Rectal smooth muscle tissue (tissue), 1 donor: ENCODE measurements at regions not wholly inside any gene's neighbourhood (a gene's known extent, or its start where the extent isn't known, plus 50 kb on each side); places are given as distances from the start of the nearest gene placed in this dataset.

ENCODE experiments used
- H3K27ac ChIP-seq: one replicate; pipeline ENCODE4 v1.7.0; 2013; ENCODE audit warnings: low read depth, low read length, inconsistent platforms
- H3K27me3 ChIP-seq: one replicate; pipeline ENCODE4 v1.7.0; 2013; ENCODE audit warnings: low read length; ENCODE audit not compliant: control insufficient read depth, insufficient read depth
- H3K36me3 ChIP-seq: one replicate; pipeline ENCODE4 v1.7.0; 2013; ENCODE audit warnings: low read length; ENCODE audit not compliant: control insufficient read depth, insufficient read depth
- H3K4me1 ChIP-seq: one replicate; pipeline ENCODE4 v1.7.0; 2013; ENCODE audit warnings: low read length; ENCODE audit not compliant: control insufficient read depth, insufficient read depth
- H3K4me3 ChIP-seq: one replicate; pipeline ENCODE4 v1.7.0; 2013; ENCODE audit warnings: low read length
- H3K9ac ChIP-seq: one replicate; pipeline ENCODE4 v1.7.0; 2013; ENCODE audit warnings: low read length

GRCh38 chr16:51542981-51543815 lies 392.1 kb upstream of the SALL1 start:
- no peaks in the 10 kb centered on the region for H3K4me1 ChIP-seq
- no peak overlapping the region for H3K4me3 ChIP-seq
- no peak overlapping the region for H3K27ac ChIP-seq
- no peaks in the 10 kb centered on the region for H3K27me3 ChIP-seq
- H3K9ac ChIP-seq, result no peak overlapping the region
- H3K36me3 ChIP-seq, result no peaks in the 10 kb centered on the region

DNA sequence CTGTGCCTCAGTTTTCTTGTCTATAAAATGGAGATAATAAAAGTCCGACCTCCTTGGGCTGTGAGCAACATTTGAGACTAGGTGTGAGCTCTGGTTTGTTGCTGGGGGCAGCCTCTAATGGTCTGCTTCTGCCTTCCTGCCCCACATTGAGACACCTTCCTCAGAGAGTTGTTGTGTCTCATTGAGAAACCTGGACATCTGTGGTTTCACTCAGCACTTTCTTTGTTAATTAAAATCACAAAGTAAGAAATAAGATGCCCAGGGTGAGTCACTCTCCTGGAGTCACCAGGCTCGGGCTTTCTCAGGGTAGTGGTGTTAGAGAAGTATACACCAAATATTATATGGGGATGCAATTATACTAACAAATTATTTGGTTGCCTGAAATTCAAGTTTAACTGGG lies 389.2 kb upstream of the SALL1 start:
- no peaks in the 10 kb centered on the region for H3K36me3 ChIP-seq
- no peak overlapping the region for H3K27ac ChIP-seq
- no peaks in the 10 kb centered on the region for H3K4me1 ChIP-seq
- no peak overlapping the region for H3K9ac ChIP-seq
- H3K4me3 ChIP-seq, result no peak overlapping the region
- H3K27me3 ChIP-seq, result no peaks in the 10 kb centered on the region

DNA sequence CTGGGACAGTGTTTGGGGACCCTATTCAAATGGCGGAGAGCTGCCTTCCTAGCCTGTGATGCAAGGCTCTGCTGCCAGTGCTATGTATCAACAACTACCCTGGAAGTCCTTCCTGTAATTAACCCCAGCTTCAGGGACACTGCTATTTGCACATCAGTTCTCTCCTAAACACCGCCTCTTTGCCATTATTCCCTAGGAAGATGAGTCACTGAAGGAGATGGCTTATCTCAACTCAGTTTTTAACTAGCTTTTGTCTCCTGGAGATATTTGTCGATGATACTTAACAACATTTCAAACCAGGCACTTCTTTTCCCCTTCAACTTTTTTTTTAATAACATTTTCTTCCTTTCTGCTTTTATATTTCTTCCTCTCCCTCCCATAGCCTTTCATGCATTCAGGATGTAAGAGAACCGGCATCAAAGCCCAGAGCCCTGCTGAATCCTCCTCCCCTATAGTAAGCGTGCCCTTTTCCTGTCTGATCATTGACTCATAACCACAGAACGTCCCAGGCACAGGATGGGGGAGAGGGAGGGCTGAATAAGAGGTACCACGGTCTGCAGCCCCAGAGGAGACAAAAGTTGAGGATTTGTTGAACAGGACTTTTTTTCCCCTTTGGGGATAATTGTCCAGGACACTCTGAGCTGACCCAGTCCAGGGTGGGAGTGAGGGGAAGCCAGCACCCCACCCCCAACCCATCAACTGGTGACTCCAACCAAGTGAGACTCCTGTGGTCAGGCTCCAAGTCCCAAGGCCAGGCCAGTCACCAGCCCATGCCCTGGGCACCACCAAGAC lies 387.8 kb upstream of the SALL1 start:
- Histone ChIP-seq H3K4me1 (no peaks in the 10 kb centered on the region), H3K36me3 (no peaks in the 10 kb centered on the region), H3K27ac (no peak overlapping the region), H3K27me3 (no peaks in the 10 kb centered on the region), H3K4me3 (no peak overlapping the region), H3K9ac (no peak overlapping the region)

- Histone ChIP-seq H3K27ac (no peak overlapping the region), H3K27me3 (no peaks in the 10 kb centered on the region), H3K4me1 (no peaks in the 10 kb centered on the region), H3K9ac (no peak overlapping the region), H3K36me3 (no peaks in the 10 kb centered on the region), H3K4me3 (no peak overlapping the region)
Measured at GRCh38 chr16:51535591-51535990, 384.5 kb upstream of the SALL1 start.

DNA sequence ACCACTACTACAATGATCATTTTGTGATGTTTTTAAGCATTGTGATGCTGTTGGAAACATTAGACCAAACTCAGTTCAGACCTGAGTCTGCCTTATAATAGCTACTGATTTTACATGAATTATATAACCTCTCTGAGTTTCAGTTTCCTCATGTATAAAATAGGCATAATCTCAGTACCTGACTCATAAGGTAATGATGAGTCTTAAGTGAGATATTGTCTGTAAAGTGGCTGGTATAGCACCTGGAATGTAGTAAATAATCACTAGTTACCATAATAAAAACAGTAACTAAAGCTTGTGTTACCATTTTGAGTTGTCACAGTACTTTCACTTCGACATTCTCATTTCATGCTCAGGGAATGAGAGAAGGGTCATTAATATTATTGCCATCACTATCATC lies 381.5 kb upstream of the SALL1 start:
- Histone ChIP-seq H3K27me3 (no peaks in the 10 kb centered on the region), H3K9ac (no peak overlapping the region), H3K4me1 (no peaks in the 10 kb centered on the region), H3K4me3 (no peak overlapping the region), H3K36me3 (no peaks in the 10 kb centered on the region), H3K27ac (no peak overlapping the region)

DNA sequence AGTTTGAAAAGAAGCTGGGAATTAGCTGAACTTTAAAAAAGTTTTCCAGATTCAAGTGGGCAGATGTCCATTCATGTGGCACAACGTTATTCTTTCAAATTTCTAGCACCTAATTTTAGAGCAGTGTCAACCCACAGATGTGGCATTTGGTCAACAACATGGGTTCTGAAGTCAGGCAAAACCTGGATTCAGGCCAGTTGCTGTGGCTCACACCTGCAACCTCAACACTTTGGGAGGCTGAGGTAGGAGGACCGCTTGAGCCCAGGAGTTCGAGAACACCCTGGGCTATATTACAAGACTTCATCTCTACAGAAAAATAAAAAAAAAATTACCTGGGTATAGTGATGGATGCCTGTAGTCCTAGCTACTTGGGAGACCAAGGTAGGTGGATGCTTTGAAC lies 380.2 kb upstream of the SALL1 start:
- Histone ChIP-seq H3K27me3 (no peaks in the 10 kb centered on the region), H3K9ac (no peak overlapping the region), H3K4me1 (no peaks in the 10 kb centered on the region), H3K36me3 (no peaks in the 10 kb centered on the region), H3K27ac (no peak overlapping the region), H3K4me3 (no peak overlapping the region)

DNA sequence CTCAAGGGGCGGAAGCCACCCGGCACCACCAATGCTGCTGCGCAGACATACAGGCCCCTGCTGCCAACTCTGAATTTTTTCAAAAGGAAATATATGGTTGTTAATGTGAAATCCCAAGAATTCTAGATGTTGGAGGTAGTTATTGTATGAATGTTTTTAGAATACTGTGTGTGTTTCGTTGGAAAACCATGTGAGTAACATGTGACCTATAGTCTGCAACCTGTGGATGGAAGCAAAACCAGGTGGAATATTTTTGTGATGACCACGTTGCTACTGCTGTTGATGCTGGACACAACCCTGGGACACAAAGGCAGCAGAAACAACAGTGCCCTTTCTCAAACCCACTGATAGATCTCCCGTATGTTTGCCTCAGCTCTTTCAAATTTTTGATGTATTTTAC lies 376.3 kb upstream of the SALL1 start:
- Histone ChIP-seq H3K9ac (no peak overlapping the region), H3K27me3 (no peaks in the 10 kb centered on the region), H3K4me1 (no peaks in the 10 kb centered on the region), H3K4me3 (no peak overlapping the region), H3K27ac (no peak overlapping the region), H3K36me3 (no peaks in the 10 kb centered on the region)

DNA sequence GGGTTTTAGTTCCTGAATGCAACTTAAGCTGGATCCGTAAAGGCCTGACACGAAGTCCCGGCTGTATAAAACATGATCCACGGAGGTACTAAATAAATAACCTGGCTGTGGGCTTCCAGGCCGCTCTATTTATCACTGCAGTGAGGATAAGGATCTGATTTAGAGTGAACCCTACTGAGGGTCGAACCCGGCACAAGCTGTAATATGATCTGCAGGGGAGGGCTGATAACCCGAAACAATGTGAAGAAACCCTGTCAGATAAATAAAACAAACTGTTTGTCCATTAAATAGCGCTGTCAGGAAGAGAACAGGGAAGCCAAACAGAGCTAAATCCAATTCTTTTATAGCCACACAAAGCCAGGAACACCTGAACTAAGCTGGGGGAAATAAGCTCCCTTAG lies 375.6 kb upstream of the SALL1 start:
- Histone ChIP-seq H3K4me1 (no peaks in the 10 kb centered on the region), H3K27ac (no peak overlapping the region), H3K4me3 (no peak overlapping the region), H3K27me3 (no peaks in the 10 kb centered on the region), H3K36me3 (no peaks in the 10 kb centered on the region), H3K9ac (no peak overlapping the region)

DNA sequence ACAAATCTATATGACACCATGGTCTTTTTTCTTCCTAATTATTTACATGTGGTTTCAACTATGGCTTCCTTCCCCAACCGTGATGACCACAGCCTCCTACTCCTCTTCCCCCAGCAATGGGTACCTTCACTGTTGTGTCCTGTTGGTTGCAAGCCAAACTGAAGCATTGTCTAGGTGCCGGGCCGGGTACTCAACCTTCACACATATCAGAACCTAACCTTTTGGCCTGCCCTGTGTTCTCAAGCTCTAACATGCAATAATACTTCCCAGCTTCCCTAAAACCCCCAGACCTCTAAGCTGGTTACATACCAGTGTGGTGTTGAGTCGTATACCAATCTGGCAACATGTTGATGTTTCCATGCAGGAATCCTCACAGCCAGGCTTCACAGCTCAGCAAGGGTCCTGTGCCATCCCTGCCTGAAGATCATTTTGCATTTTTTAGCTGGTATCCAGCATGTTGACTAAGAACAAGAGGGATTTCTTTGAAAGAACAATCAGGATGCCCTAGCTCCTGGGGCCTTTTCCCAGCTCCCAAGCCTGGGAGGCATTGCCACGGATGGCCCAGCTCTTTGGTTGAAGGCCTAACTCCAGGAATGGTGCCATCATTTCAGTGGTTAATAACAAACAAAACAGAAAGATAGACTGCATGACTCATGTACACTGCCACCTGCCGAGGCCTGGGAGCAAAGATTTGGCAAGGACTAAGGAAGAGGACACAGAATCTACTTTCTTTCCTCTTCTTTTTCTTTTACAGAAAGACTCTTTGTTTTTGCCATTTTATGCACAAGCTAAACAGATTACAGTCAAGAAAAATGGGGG lies 373.7 kb upstream of the SALL1 start:
- Histone ChIP-seq H3K4me3 (no peak overlapping the region), H3K4me1 (no peaks in the 10 kb centered on the region), H3K27me3 (no peaks in the 10 kb centered on the region), H3K27ac (no peak overlapping the region), H3K9ac (no peak overlapping the region), H3K36me3 (no peaks in the 10 kb centered on the region)

- H3K36me3 ChIP-seq, result no peaks in the 10 kb centered on the region
- H3K9ac ChIP-seq, result no peak overlapping the region
- H3K4me1 ChIP-seq, result no peaks in the 10 kb centered on the region
- H3K4me3 ChIP-seq, result no peak overlapping the region
- H3K27me3 ChIP-seq, result no peaks in the 10 kb centered on the region
- H3K27ac ChIP-seq, result no peak overlapping the region
Measured at GRCh38 chr16:51524070-51524469, 373.0 kb upstream of the SALL1 start.

DNA sequence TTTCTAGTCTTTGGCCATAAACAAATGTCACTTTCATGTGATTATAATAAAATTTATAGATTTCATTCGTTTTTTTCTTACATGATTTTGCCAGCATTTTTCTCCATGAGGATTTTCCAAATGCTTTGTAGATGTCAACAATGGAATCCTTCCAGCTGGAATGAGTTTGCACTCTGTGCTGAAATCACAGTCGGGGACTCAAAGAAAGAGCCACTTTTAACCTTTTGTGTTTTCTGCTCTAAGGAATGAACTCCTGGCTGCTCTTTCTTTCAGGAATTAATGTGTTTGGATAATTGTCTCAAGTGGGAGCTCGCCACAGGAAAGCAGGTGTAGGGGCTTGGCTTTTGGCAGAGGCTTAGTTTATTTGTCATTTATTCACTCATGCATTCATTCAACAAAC lies 372.3 kb upstream of the SALL1 start:
- Histone ChIP-seq H3K9ac (no peak overlapping the region), H3K36me3 (no peaks in the 10 kb centered on the region), H3K4me3 (no peak overlapping the region), H3K4me1 (no peaks in the 10 kb centered on the region), H3K27me3 (no peaks in the 10 kb centered on the region), H3K27ac (no peak overlapping the region)

GRCh38 chr16:51522902-51523301 lies 371.8 kb upstream of the SALL1 start:
- Histone ChIP-seq H3K4me1 (no peaks in the 10 kb centered on the region), H3K36me3 (no peaks in the 10 kb centered on the region), H3K9ac (no peak overlapping the region), H3K4me3 (no peak overlapping the region), H3K27ac (no peak overlapping the region), H3K27me3 (no peaks in the 10 kb centered on the region)
